Right lung (tissue), 2 donors: ENCODE measurements at regions not wholly inside any gene's neighbourhood (a gene's known extent, or its start where the extent isn't known, plus 50 kb on each side); places are given as distances from the start of the nearest gene placed in this dataset.

ENCODE experiments used
- DNase-seq, 2 donors: peaks; one replicate each; pipeline ENCODE4 v3.0.0-alpha.2; 2013

GRCh38 chr2:62596061-62596921, 90.3 kb upstream of the TMEM17 start:
- peak in 1 of 2 donors; percentile 8 for DNase-seq

DNA sequence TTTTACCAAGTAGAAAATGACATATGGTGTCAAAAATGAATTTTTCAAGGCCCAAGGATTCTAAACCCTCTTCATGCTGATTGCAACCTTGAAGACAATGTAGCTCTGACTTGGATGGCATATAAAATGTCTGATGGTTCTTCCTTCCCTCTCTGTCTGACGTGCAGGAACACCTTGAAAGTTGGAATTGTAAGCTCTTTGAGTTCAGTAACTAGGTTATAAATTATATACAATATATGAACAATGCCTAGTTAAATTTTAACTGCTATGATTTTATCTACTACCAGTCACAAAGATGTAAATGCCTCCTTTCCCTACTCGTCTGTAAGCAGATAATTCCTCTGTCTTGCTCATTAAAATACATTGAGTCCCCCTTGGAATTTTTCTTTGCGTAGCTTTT, 89.5 kb upstream of the TMEM17 start:
- no peak for DNase-seq

- DNase-seq = no peak
Measured at GRCh38 chr2:62593825-62594224, 87.8 kb upstream of the TMEM17 start.

DNA sequence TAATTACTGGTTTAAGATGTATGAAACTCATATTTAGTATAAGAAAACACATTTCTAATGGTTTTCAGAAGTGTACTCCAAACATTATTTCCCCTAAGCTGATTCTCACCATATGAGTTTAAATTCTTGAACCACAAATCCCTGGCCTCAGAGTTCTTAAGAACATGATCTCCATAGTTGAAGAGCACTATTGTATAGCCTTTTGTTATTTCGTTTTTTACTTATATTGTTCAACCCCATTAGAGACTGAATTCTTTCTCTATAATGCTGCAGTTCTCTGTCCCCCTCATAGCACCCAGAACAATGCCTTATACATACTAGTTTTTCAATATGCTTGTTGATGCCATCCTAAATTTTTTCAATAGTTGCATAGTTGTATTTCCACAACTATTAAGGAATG, 85.5 kb upstream of the TMEM17 start:
- no peak for DNase-seq

DNA sequence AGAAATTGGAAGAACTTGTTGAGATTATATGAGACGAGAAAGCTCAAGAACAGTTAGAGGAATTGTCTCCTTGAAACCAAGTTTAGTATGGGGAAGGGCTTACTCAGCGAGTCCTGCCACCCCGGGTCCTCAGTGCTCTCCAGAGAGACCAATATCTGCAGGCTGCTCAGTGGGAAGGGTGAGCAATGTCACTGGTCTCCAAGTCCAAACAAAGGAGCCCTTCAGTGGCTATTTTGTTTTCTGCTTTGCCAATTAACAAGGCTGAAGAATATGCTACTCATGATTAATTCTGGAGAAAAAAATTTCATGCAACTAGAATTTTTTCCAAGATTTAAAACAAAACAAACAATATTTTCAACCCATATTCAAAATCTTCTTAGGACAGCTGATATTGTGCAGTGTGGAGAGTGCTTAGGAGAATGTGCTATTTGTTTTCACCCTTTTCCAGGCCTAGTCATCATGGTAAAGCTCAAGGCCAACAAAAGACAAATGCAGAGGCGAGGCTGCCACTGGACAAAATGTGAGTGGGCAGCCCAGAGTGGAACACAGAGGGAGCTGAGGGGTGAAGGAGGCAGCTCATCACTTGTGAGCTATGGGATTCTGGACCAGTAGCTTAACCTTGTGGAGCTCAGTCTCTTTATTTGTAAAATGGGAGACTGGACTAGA, 83.8 kb upstream of the TMEM17 start:
- DNase-seq = no peak

DNA sequence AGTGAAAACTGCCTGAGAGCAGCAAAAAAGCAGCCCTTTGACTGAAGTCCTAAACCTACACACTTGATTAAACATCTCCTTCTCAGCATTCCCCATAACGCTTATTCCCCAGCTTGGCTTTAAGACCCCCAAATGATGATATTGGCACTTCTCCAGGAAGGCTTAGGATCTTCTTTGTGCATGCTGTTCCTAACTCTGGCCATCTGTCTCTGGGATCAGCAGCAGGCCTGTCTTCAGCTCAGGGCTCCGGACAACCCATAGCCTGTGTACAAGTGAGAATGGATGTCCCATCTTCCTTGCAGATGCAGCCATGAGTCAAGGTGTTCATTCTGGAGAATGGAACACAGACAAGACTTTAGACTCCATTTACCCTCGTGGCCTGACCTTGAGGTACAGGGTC, 81.6 kb upstream of the TMEM17 start:
- DNase-seq = no peak

GRCh38 chr2:62586981-62587380, 81.0 kb upstream of the TMEM17 start:
- DNase-seq = no peak

DNA sequence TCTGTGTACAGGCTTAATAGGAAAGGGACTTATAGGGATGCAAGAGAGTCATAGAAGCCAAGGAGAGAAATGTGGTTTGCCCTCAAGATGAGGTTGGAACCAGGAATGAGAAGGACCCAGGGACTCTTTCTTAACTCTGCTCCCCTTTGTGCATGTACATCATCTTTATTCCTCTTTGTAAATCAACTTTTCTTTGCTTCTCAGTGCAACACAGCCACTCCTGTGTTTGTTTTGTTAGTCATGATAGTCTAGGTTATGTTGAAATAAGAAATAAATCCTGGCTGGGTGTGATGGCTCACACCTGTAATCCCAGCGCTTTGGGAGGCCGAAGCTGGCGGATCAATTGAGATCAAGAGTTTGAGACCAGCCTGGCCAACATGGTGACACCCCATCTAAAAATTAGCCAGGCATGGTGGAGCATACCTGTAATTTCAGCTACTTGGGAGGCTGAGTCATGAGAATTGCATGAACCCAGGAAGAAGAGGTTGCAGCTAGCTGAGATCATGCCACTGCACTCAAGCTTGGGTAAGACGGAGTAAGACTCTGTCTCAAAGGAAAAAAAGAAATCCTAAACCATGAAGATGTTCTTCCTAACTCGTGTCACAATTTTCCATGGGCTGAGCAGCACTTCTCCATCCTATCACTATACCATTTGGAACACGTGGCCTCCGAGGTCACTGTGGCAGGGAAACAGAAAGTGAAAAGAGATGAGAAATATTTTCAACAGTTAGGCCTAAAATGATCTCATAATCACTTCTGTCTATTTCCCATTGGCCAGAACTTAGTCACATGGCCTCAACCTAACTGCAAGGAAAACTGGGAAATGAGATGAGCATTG, 73.0 kb upstream of the TMEM17 start:
- no peak for DNase-seq

DNA sequence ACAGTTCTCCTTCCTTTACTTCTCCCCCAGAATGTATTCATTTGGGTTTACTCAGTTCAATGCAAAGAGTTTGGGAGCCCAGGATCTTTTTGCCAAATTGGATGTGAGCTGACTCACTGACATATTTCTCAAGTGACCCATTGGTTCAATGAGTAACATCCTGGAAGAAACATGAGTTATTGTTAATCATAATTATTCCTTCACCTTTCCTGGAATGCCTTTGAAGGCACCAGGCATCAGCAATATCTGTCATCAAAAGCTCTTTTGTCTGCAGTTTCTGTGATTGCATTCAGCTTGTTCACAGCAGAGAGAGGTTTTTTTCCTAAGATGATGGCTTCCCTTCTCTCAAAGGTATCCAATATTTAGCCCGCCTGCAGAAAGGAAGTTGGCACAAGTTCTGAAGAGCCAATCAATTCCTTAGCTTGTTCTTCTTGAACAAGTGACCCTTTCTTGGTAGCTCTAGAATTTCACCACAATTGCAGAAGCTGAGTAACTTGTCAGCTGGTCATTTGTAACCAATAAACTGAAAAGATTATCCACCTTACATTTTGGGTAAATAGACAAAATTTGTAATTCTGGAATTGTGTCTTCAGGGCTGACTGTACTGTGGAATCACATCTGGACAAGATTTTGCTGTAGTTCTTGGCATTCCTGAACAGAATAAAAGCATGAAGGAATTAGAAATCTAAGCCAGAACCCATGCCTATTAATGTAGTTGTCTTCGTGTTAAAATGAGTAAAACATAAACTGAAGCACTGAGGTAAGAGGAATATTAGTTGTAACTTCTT, 72.2 kb upstream of the TMEM17 start:
- DNase-seq = no peak

DNA sequence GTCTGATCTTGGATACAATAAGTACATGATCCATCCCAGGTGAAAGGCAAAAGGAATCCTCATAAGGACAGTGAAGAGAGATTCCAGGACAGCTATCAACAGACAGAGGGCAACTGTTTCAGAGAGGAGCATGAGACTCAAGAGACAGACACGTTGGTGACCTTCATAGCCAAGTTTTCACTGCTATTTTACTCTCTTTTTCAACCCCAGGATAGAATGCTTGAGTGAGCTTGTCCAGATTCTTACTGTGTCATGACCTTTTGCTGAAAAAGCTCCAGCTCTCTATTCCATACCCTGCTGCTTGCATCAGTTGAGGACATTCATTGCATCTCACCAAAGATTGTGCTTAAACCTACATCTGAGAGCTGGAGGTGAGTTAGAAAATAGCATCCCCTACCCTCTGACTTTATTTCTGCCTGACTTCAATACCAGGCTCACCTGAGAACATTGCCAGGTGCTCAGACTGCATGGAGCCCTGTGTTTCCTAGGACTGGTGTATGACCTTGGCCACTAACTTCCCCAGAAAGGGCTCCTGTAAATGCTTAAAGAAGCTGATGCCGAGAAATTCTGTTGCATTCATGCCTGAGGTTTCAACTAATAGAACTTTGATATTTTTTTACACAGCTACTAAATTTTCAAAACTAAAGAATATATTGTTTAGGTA, 70.4 kb upstream of the TMEM17 start:
- no peak for DNase-seq

GRCh38 chr2:62573936-62574335, 67.9 kb upstream of the TMEM17 start:
- DNase-seq = no peak

DNA sequence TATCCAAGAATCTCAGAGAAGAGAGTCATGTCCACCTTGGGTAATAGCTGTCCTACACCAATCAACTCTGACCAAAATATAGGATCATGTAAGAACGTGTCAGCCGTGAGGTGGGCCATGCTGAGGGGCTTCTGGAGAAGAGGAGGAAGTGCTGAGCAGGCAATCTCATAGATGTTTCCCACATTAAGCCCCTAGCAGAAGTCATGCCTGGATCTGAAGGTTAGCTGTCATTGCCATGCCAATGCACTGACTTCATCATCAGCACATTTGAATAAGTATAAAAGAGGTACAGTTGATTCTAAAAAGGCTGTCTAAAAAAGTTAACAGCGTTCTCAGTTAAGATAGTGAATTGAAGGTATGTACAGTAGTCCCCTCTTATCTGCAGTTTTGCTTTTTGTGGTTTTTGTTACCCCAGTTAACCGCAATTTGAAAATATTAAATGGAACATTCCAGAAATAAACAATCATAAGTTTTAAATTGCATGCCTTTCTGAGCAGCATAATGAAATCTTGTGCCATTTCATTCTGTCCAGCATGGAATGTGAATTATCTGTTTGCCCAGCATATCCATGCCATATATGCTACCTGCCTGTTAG, 67.2 kb upstream of the TMEM17 start:
- no peak for DNase-seq

GRCh38 chr2:62570861-62571698, 65.1 kb upstream of the TMEM17 start:
- no peak for DNase-seq

DNA sequence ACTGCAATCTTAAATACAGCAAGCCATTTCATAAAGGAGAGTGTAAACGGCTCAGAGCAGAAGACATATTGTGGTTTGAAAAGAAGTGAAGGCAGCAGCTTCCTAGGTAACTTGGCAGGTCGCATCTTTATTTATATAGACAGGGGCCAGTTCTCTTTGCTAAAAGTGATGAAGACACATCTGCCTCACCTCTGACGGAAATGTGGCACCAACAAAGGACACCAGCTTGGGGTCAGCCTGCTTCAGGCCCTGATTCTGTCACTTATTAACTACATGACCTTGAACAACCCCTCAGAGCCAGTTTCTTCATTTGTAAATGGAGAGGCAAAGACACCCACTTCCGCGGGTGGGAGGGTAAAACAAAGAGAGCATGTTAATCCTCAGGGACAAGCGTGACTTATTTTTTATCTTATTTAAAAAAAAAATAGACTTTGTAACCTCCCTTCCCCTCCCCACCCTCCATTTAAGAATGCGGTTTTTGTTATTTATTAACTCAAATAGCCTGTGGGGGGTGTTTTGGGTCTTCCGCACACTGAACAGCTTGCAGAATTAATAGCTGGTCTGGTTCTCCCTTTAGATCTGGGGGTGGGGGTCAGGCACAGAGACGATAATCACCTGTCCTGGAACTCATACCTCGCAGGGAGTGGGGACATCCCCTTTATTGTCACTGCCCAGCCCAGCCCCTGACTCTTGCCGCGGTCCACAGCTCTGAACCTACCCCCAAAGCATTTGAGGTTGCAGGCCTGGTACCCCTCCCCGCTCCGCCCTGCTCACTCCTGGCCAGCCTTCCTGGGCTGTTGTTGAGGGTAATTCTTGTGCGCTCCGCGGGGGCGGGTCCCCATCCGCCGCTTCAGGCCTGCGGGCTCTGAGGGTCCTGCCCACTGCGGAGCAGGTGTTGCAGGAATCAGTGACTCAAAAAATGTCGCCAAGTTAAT, 64.2 kb upstream of the TMEM17 start:
- DNase-seq = no peak

DNA sequence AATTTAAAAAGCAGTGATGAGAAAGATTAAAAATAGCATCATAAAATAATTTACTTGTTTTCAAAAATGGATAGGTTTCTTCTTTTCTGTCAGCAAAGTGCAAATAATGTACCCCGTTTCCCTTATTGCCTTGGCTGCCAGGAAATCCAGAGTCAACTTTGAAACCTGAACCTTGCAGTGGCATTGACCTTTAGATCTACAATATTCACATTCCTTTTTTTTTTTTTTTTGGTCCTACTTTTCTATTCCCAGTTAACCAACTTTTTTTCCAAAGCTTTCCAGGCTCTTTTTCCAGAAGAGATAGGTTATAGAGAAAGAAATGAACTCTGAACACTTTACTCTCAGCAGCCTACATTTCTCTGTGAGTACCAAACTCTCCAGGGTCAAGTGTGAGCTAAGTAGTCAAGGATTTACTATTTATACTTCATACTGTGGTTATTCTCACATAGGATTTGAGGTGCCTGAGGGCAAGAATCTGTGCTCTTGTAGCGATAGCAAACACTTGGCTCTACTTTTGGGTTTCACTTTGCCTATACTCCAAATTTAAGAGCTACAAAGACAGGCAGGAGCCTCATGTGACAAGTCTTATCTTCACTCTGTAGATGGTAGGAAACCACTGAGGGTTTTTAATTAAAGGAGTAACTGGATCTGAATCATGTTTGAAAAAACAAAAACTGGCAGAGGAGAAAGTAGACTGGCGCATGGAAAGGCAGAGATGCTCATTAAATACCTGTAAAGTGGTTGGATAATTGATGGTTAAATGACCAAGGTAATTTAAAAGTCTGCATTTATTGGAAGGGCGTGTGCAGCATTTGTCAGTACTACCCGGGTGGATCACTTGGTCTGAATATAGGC, 63.2 kb upstream of the TMEM17 start:
- no peak for DNase-seq

- DNase-seq = no peak
Measured at GRCh38 chr2:62568074-62568473, 62.1 kb upstream of the TMEM17 start.

DNA sequence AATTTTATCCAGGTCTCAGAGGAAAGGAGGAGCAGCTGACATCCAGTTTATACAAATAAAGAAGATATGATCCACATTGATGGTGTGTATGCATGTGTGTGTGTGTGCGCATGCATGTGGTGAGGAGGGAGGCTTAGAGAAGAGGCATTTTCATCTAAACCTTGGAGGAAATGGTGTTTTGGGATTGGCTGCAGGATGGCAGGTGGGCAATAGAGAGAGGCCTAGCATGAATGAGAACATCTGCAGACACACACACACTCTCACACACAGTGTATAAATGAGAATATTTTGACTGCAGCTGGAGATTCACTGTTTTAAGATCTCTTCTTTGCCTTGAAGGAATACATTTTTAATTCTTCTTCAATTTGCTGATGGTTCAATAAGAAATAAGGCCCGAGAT, 61.7 kb upstream of the TMEM17 start:
- no peak for DNase-seq

DNA sequence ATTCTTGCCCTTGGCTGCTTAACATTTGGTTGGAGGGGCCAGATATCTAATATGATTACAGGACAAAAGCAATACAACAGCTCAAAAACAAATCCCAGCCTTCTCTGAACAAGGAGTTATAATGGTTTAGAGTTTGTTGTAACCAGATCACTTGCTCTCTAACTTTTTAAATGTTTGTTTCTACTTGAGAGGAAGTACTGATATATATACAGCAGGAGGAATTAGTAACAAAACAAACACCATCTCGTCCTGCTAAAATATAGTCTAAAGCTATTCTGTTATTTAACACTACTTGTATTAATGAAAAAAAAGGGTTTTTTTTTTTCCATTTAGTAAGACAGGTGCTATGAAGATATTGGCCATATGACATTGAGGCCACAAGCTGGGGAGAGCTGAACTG, 60.9 kb upstream of the TMEM17 start:
- DNase-seq = no peak
